ENCODE measurements at regions not wholly inside any gene's neighbourhood (a gene's known extent, or its start where the extent isn't known, plus 50 kb on each side); places are given as distances from the start of the nearest gene placed in this dataset.

- no peaks in the 10 kb centered on the region for H3K4me1 ChIP-seq (ENCODE audit: control insufficient read depth in 2 of 3, insufficient read depth in 2 of 3, low read depth in 1 of 3, low read length in 3 of 3)
- H3K36me3 ChIP-seq (ENCODE audit: control insufficient read depth in 2 of 3, insufficient read depth in 3 of 3, low read length in 3 of 3), result no peaks in the 10 kb centered on the region
- FAIRE-seq, result no peak
- H3K9me3 ChIP-seq (ENCODE audit: control insufficient read depth in 2 of 3, insufficient read depth in 1 of 3, low read length in 3 of 3), result no peaks in the 10 kb centered on the region
- intact Hi-C loops (cut with DNase I), result no loop called here
- H3K27ac ChIP-seq (ENCODE audit: low read depth in 2 of 2, low read length in 2 of 2), result no peak overlapping the region
- H3K9ac ChIP-seq (ENCODE audit: low read length in 3 of 3), result no peak overlapping the region
- H3K4me3 ChIP-seq (ENCODE audit: low read length in 3 of 3), result no peak overlapping the region
- no peak for TF ChIP-seq CTCF (IDR thresholded peaks at IDR 0.05; ENCODE audit: borderline replicate concordance, extremely low read depth, insufficient read depth)
- DNase-seq, result no peak
- no peaks in the 10 kb centered on the region for H3K27me3 ChIP-seq (ENCODE audit: control insufficient read depth, insufficient read depth, low read length)
These were observed 59.6 kb upstream of the SEMA3E start for GRCh38 chr7:83708531-83708930.

GRCh38 chr7:83704564-83704963 is 55.6 kb upstream of the SEMA3E start:
- Histone ChIP-seq H3K9me3 (ENCODE audit: control insufficient read depth in 2 of 3, insufficient read depth in 1 of 3, low read length in 3 of 3) (no peaks in the 10 kb centered on the region), H3K9ac (ENCODE audit: low read length in 3 of 3) (no peak overlapping the region), H3K27ac (ENCODE audit: low read depth in 2 of 2, low read length in 2 of 2) (no peak overlapping the region), H3K36me3 (ENCODE audit: control insufficient read depth in 2 of 3, insufficient read depth in 3 of 3, low read length in 3 of 3) (no peaks in the 10 kb centered on the region), H3K27me3 (ENCODE audit: control insufficient read depth, insufficient read depth, low read length) (no peaks in the 10 kb centered on the region), H3K4me3 (ENCODE audit: low read length in 3 of 3) (no peak overlapping the region), H3K4me1 (ENCODE audit: control insufficient read depth in 2 of 3, insufficient read depth in 2 of 3, low read depth in 1 of 3, low read length in 3 of 3) (no peaks in the 10 kb centered on the region)
- FAIRE-seq (no peak), DNase-seq (peak in 2 of 5 donors; percentile 15 to 35)
- TF ChIP-seq CTCF (IDR thresholded peaks at IDR 0.05; ENCODE audit: borderline replicate concordance, extremely low read depth, insufficient read depth), result no peak
- intact Hi-C loops (cut with DNase I), result no loop called here

GRCh38 chr7:83702446-83702845 is 53.5 kb upstream of the SEMA3E start:
- intact Hi-C loops (cut with DNase I), result no loop called here
- DNase-seq, result no peak
- H3K27ac ChIP-seq (ENCODE audit: low read depth in 2 of 2, low read length in 2 of 2), result no peak overlapping the region
- no peak overlapping the region for H3K9ac ChIP-seq (ENCODE audit: low read length in 3 of 3)
- H3K36me3 ChIP-seq (ENCODE audit: control insufficient read depth in 2 of 3, insufficient read depth in 3 of 3, low read length in 3 of 3), result no peaks in the 10 kb centered on the region
- no peaks in the 10 kb centered on the region for H3K4me1 ChIP-seq (ENCODE audit: control insufficient read depth in 2 of 3, insufficient read depth in 2 of 3, low read depth in 1 of 3, low read length in 3 of 3)
- FAIRE-seq, result no peak
- TF ChIP-seq CTCF (IDR thresholded peaks at IDR 0.05; ENCODE audit: borderline replicate concordance, extremely low read depth, insufficient read depth), result no peak
- H3K27me3 ChIP-seq (ENCODE audit: control insufficient read depth, insufficient read depth, low read length), result no peaks in the 10 kb centered on the region
- H3K9me3 ChIP-seq (ENCODE audit: control insufficient read depth in 2 of 3, insufficient read depth in 1 of 3, low read length in 3 of 3), result no peaks in the 10 kb centered on the region
- no peak overlapping the region for H3K4me3 ChIP-seq (ENCODE audit: low read length in 3 of 3)

GRCh38 chr7:83701736-83702135 is 52.8 kb upstream of the SEMA3E start:
- no peaks in the 10 kb centered on the region for H3K9me3 ChIP-seq (ENCODE audit: control insufficient read depth in 2 of 3, insufficient read depth in 1 of 3, low read length in 3 of 3)
- intact Hi-C loops (cut with DNase I), result no loop called here
- DNase-seq, result peak in 1 of 5 donors; percentile 11
- FAIRE-seq, result no peak
- H3K9ac ChIP-seq (ENCODE audit: low read length in 3 of 3), result no peak overlapping the region
- no peak overlapping the region for H3K27ac ChIP-seq (ENCODE audit: low read depth in 2 of 2, low read length in 2 of 2)
- no peaks in the 10 kb centered on the region for H3K4me1 ChIP-seq (ENCODE audit: control insufficient read depth in 2 of 3, insufficient read depth in 2 of 3, low read depth in 1 of 3, low read length in 3 of 3)
- no peaks in the 10 kb centered on the region for H3K27me3 ChIP-seq (ENCODE audit: control insufficient read depth, insufficient read depth, low read length)
- H3K4me3 ChIP-seq (ENCODE audit: low read length in 3 of 3), result no peak overlapping the region
- no peak for TF ChIP-seq CTCF (IDR thresholded peaks at IDR 0.05; ENCODE audit: borderline replicate concordance, extremely low read depth, insufficient read depth)
- no peaks in the 10 kb centered on the region for H3K36me3 ChIP-seq (ENCODE audit: control insufficient read depth in 2 of 3, insufficient read depth in 3 of 3, low read length in 3 of 3)
